ENCODE measurements at regions not wholly inside any gene's neighbourhood (a gene's known extent, or its start where the extent isn't known, plus 50 kb on each side); places are given as distances from the start of the nearest gene placed in this dataset.

DNA sequence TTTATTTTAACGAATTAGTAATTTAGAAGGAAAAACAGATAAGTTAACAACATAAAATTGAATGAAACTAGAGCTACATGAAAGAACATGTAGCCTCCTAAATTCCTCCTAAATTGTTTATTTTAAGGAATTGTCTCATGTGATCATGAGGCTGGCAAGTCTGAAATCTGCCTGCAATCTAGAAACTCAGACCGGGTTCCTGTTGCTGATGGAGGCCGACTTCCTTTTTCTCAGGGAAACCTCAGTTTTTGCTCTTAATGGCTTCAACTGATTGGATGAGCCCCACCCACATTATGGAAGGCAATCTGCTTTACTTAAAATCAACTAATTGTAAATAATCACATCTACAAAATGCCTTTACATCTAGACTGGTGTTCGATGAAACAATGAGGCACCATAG is 205.0 kb upstream of the ADRA1D start:
- TF ChIP-seq, protein P1, sequence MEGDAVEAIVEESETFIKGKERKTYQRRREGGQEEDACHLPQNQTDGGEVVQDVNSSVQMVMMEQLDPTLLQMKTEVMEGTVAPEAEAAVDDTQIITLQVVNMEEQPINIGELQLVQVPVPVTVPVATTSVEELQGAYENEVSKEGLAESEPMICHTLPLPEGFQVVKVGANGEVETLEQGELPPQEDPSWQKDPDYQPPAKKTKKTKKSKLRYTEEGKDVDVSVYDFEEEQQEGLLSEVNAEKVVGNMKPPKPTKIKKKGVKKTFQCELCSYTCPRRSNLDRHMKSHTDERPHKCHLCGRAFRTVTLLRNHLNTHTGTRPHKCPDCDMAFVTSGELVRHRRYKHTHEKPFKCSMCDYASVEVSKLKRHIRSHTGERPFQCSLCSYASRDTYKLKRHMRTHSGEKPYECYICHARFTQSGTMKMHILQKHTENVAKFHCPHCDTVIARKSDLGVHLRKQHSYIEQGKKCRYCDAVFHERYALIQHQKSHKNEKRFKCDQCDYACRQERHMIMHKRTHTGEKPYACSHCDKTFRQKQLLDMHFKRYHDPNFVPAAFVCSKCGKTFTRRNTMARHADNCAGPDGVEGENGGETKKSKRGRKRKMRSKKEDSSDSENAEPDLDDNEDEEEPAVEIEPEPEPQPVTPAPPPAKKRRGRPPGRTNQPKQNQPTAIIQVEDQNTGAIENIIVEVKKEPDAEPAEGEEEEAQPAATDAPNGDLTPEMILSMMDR (conservative IDR thresholded peaks at IDR 0.05; ENCODE audit: low read depth, low read length) = no peak
- no peak for DNase-seq (ENCODE audit: low read depth)
- no peak overlapping the region for H3K4me3 ChIP-seq (ENCODE audit: low read depth, low read length)

DNA sequence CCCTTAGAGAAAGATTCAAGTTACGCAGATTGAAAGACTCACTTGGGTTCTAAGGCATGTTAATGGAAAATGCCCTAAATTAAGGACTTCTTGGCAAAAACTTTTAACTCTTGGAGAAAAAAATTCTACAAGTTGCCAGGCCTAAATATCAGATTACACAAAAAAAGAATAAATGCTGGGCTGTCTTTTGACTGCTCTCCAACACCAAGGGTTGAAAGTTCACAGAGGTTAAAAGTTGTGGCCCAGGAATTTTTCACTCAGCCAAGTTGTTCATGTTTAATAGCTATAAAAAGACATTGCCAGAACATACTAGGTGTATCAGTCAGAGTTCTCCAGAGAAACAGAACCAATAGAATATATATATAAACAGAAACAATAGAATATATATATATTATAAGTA is 204.3 kb upstream of the ADRA1D start:
- H3K4me3 ChIP-seq (ENCODE audit: low read depth, low read length) = no peak overlapping the region
- TF ChIP-seq, protein P1 (conservative IDR thresholded peaks at IDR 0.05; ENCODE audit: low read depth, low read length) = no peak
- DNase-seq (ENCODE audit: low read depth) = no peak

DNA sequence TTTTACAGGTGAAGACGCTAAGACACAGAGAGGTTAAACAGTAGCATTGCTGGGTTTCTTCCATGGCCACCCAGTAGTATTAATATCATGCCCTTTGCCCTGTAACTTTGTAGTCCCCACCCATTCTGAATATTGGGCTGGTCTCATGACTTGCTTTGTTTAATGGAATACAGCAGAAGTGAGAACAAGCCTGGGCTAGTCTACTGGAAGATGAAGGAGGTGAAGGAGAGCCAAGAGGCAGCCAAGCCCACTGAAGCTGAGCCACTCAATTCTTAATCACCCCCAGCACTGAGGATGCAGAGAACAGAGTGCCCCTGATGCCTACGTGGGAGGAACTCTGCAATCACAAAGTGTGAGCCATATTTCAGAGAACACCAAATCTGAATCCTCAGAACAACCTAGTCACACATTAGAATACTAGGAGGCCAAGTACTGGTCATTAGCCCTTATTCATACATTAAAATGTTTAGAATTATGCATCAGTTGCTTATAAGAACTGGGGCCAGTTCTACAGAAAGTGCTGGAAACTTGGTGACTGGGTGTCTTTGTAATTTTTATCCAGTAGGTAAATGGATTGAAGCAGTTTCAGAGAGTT is 202.5 kb upstream of the ADRA1D start:
- no peak overlapping the region for H3K4me3 ChIP-seq (ENCODE audit: low read depth, low read length)
- no peak for DNase-seq (ENCODE audit: low read depth)
- TF ChIP-seq, protein P1 (conservative IDR thresholded peaks at IDR 0.05; ENCODE audit: low read depth, low read length) = no peak

DNA sequence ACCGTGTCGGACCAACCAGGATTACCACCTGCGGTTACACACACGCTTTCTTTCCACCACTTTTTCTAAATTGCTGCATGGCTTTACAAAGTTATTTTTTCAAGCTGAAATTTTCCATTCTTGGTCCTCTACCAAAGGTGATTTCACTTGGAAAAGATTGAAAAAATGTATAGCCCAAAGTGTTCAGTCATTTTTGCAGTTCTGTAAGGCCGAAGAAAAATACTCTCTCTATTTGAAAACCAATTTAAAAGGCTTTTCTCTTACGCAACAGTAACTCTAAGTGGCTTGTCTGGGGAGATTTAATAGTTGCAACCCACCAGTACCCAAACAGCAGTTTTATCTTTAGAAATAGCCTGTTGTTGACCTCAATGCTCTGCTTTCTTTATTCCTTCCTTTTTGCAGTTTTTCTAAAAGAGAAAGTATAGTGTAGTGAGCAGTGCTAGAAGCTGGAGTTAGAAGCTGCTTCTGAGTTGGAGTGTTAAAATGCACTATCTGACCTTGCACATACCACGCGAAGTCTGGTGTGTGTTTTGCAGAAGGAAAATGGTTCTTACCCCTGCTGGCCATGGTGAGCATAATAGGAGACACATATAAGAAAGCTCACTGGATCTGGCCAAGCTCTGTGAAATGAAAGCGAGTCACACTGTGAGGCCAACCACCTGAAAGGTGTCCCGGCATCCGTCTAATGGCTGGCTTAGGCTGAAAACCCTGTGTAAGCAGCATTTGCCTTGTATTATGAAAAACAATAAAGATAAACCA is 201.0 kb upstream of the ADRA1D start:
- H3K4me3 ChIP-seq (ENCODE audit: low read depth, low read length) = no peak overlapping the region
- no peak for DNase-seq (ENCODE audit: low read depth)
- TF ChIP-seq, protein P1 (conservative IDR thresholded peaks at IDR 0.05; ENCODE audit: low read depth, low read length) = peak; percentile 39

DNA sequence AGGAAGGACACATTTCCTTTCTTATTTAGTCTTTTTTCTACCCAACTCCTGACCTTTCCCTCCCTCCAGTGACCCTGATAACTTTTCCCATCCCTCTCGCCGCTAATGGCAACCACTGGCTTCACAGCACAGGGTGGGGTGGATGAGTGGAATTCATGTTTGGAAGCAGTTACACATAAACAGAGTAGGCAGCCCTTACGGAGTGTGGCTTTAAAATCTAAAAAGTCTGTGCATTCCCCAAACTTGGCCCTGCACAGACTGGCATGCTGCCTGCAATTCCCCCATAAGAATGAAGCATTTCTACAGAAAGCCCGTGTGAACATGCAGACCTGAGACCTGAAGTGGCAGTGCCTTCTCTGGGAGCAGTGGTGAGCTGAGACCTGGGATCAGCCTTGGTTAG is 196.7 kb upstream of the ADRA1D start:
- no peak for DNase-seq (ENCODE audit: low read depth)
- TF ChIP-seq, protein P1 (conservative IDR thresholded peaks at IDR 0.05; ENCODE audit: low read depth, low read length) = no peak
- no peak overlapping the region for H3K4me3 ChIP-seq (ENCODE audit: low read depth, low read length)

GRCh38 chr20:4445331-4445730 is 196.2 kb upstream of the ADRA1D start:
- no peak for DNase-seq (ENCODE audit: low read depth)
- H3K4me3 ChIP-seq (ENCODE audit: low read depth, low read length) = no peak overlapping the region
- TF ChIP-seq, protein P1 (conservative IDR thresholded peaks at IDR 0.05; ENCODE audit: low read depth, low read length) = no peak

- TF ChIP-seq, protein P1 (conservative IDR thresholded peaks at IDR 0.05; ENCODE audit: low read depth, low read length) = no peak
- DNase-seq (ENCODE audit: low read depth) = peak; percentile 52
- H3K4me3 ChIP-seq (ENCODE audit: low read depth, low read length) = no peak overlapping the region
Measured at GRCh38 chr20:4444404-4444803, 195.3 kb upstream of the ADRA1D start.
